Loucy (cell line): ENCODE measurements at regions not wholly inside any gene's neighbourhood (a gene's known extent, or its start where the extent isn't known, plus 50 kb on each side); places are given as distances from the start of the nearest gene placed in this dataset.

Source experiments
- H2AFZ ChIP-seq: fragments of 200-600 bp; sonication (generic); 2 replicates; pipeline ENCODE4 v1.6.0; 2016; ENCODE audit warnings: antibody characterized with exemption, mild to moderate bottlenecking, low read length, moderate library complexity
- H3F3A ChIP-seq: fragments of 200-600 bp; 2 replicates; pipeline ENCODE4 v1.6.0; 2016; ENCODE audit warnings: antibody characterized with exemption, low read depth, mild to moderate bottlenecking
- H3K27me3 ChIP-seq: fragments of 200-600 bp; sonication (generic); 2 replicates; pipeline ENCODE4 v1.6.1; 2014; ENCODE audit warnings: low read length, mild to moderate bottlenecking; ENCODE audit not compliant: insufficient read depth, poor library complexity, severe bottlenecking
- H3K36me3 ChIP-seq: fragments of 200-600 bp; sonication (generic); 2 replicates; pipeline ENCODE4 v1.6.1; 2016; ENCODE audit warnings: low read length; ENCODE audit not compliant: insufficient read depth
- H3K4me1 ChIP-seq: fragments of 200-600 bp; sonication (generic); 2 replicates; pipeline ENCODE4 v1.5.1; 2014; ENCODE audit warnings: low read length, mild to moderate bottlenecking; ENCODE audit not compliant: insufficient read depth, poor library complexity, severe bottlenecking
- H3K4me2 ChIP-seq: fragments of 200-600 bp; sonication (generic); 2 replicates; pipeline ENCODE4 v1.6.0; 2014; ENCODE audit warnings: antibody characterized with exemption, low read length, low read depth, mild to moderate bottlenecking; ENCODE audit not compliant: poor library complexity, severe bottlenecking
- H3K4me3 ChIP-seq: fragments of 200-600 bp; sonication (generic); 2 replicates; pipeline ENCODE4 v1.5.1; 2014; ENCODE audit warnings: low read length, mild to moderate bottlenecking, mixed read lengths; ENCODE audit not compliant: poor library complexity, severe bottlenecking
- H3K79me2 ChIP-seq: fragments of 200-600 bp; sonication (generic); 2 replicates; pipeline ENCODE4 v1.6.1; 2014; ENCODE audit warnings: low read length; ENCODE audit not compliant: insufficient read depth
- H3K9ac ChIP-seq: fragments of 200-600 bp; sonication (generic); 2 replicates; pipeline ENCODE4 v1.6.0; 2014; ENCODE audit warnings: mild to moderate bottlenecking, low read depth, low read length, moderate library complexity; ENCODE audit not compliant: poor library complexity, severe bottlenecking
- H3K9me2 ChIP-seq: fragments of 200-600 bp; sonication (generic); replicated peaks from 2 replicates; pipeline ENCODE4 v1.6.1; 2016; ENCODE audit warnings: low read depth, low read length, mixed read lengths
- H3K9me3 ChIP-seq: fragments of 200-600 bp; sonication (generic); 2 replicates; pipeline ENCODE4 v1.6.1; 2014; ENCODE audit warnings: mild to moderate bottlenecking, antibody characterized with exemption, low read length, low read depth; ENCODE audit not compliant: insufficient read depth
- H4K20me1 ChIP-seq: fragments of 200-600 bp; sonication (generic); 2 replicates; pipeline ENCODE4 v1.6.0; 2014; ENCODE audit warnings: antibody characterized with exemption, low read length, mild to moderate bottlenecking; ENCODE audit not compliant: insufficient read depth, poor library complexity, severe bottlenecking
- EZH2phosphoT487 ChIP-seq: fragments of 200-600 bp; IDR thresholded peaks from 2 replicates; pipeline ENCODE4 v1.6.1; 2018; ENCODE audit warnings: antibody characterized with exemption, mild to moderate bottlenecking, moderate library complexity, borderline replicate concordance
- TF ChIP-seq, protein P1 (sequence below): fragments of 200-600 bp; sonication (generic); conservative IDR thresholded peaks from 2 replicates; pipeline ENCODE4 v1.5.1; 2014; ENCODE audit warnings: mild to moderate bottlenecking, antibody characterized with exemption, low read length

DNA sequence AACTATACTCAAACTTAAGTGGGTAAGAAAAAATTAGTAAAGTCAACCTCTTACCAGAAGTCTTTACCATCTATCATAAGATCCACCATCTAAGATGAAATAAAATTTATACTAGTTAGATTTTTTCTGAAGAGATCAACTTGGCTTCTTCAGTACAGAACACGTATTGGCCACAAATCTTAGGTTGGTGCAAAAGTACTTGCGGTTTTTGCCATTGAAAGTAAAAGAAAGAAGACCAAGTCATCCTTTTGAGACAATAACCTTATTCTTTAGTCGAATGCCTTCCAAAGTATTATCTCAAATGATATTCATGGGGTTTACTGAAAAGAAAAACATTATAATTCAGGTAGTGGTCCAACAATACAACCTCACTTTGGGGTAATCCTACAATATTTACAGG lies 292.6 kb upstream of the PTCHD4 start:
- Histone ChIP-seq H3K9ac (no peak overlapping the region), H3K9me3 (no peaks in the 10 kb centered on the region), H2AFZ (no peak overlapping the region), H3K79me2 (no peaks in the 10 kb centered on the region), H4K20me1 (no peaks in the 10 kb centered on the region), H3K4me1 (no peaks in the 10 kb centered on the region), H3K9me2 (no peaks in the 10 kb centered on the region), H3K4me2 (no peak overlapping the region), H3K27me3 (no peaks in the 10 kb centered on the region), H3K36me3 (no peaks in the 10 kb centered on the region), H3K4me3 (no peak overlapping the region), H3F3A (no peaks in the 10 kb centered on the region)
- no peak for TF ChIP-seq EZH2phosphoT487
- TF ChIP-seq, protein P1, sequence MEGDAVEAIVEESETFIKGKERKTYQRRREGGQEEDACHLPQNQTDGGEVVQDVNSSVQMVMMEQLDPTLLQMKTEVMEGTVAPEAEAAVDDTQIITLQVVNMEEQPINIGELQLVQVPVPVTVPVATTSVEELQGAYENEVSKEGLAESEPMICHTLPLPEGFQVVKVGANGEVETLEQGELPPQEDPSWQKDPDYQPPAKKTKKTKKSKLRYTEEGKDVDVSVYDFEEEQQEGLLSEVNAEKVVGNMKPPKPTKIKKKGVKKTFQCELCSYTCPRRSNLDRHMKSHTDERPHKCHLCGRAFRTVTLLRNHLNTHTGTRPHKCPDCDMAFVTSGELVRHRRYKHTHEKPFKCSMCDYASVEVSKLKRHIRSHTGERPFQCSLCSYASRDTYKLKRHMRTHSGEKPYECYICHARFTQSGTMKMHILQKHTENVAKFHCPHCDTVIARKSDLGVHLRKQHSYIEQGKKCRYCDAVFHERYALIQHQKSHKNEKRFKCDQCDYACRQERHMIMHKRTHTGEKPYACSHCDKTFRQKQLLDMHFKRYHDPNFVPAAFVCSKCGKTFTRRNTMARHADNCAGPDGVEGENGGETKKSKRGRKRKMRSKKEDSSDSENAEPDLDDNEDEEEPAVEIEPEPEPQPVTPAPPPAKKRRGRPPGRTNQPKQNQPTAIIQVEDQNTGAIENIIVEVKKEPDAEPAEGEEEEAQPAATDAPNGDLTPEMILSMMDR: no peak

DNA sequence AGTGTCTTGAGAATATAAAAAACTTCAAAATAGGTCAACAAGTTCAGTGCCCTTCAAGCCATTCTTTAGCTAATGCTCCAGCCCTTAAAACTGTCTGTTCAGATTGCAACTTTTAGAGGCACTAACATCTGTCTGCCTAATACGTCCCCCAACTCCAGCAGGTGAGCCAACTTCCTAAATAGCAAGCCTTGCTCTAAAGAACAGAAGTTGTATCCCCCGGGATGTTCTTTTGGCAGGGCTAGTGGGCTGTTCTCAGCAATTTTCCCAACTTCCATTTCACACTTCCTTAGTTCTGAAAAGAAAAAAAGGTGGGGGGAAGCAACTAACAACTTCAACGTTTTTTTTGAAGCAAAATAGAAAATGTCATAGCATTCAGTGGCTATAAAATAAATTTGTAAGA lies 290.0 kb upstream of the PTCHD4 start:
- no peaks in the 10 kb centered on the region for H3K79me2 ChIP-seq
- no peak overlapping the region for H3K4me2 ChIP-seq
- no peaks in the 10 kb centered on the region for H4K20me1 ChIP-seq
- no peaks in the 10 kb centered on the region for H3F3A ChIP-seq
- H3K36me3 ChIP-seq: no peaks in the 10 kb centered on the region
- TF ChIP-seq EZH2phosphoT487: no peak
- TF ChIP-seq, protein P1: no peak
- no peaks in the 10 kb centered on the region for H3K27me3 ChIP-seq
- no peak overlapping the region for H2AFZ ChIP-seq
- no peaks in the 10 kb centered on the region for H3K9me2 ChIP-seq
- no peaks in the 10 kb centered on the region for H3K9me3 ChIP-seq
- H3K4me1 ChIP-seq: no peaks in the 10 kb centered on the region
- no peak overlapping the region for H3K9ac ChIP-seq
- no peak overlapping the region for H3K4me3 ChIP-seq

DNA sequence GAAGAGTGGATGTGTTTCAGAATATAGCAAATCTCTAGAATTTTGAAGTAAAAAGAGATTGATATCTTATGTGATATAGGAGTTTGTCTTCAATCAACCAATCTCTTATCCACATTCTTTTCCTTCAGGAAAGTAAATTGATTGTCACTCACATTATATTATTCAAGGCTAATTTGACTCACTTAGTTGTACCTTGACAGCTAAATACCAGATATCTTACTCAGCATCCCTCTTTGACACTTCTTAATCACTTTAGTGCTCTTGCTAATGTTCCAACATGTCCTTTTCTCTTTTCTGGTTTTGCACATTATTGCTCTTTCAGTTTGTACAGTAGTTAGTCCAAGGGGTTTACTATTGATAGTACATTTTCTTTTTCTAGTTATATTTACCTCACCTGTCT lies 286.9 kb upstream of the PTCHD4 start:
- Histone ChIP-seq H2AFZ (no peak overlapping the region), H3K9ac (no peak overlapping the region), H3K79me2 (no peaks in the 10 kb centered on the region), H3K4me1 (no peaks in the 10 kb centered on the region), H4K20me1 (no peaks in the 10 kb centered on the region), H3F3A (no peaks in the 10 kb centered on the region), H3K36me3 (no peaks in the 10 kb centered on the region), H3K27me3 (no peaks in the 10 kb centered on the region), H3K4me3 (no peak overlapping the region), H3K4me2 (no peak overlapping the region), H3K9me2 (no peaks in the 10 kb centered on the region), H3K9me3 (no peaks in the 10 kb centered on the region)
- TF ChIP-seq, protein P1: no peak
- TF ChIP-seq EZH2phosphoT487: no peak
